HCT116 (cell line): ENCODE measurements at regions not wholly inside any gene's neighbourhood (a gene's known extent, or its start where the extent isn't known, plus 50 kb on each side); places are given as distances from the start of the nearest gene placed in this dataset.

Experiments
- CBX3 ChIP-seq: IDR thresholded peaks from 2 replicates; pipeline ENCODE4 v1.6.1; 2012; ENCODE audit warnings: low read depth
- JUND ChIP-seq: IDR thresholded peaks from 2 replicates; pipeline ENCODE4 v1.6.1; 2012
- POLR2A ChIP-seq: IDR thresholded peaks from 2 replicates; pipeline ENCODE4 v1.7.0; 2011; ENCODE audit warnings: borderline replicate concordance; ENCODE audit not compliant: insufficient read depth, insufficient read length; ENCODE audit errors: extremely low read depth
- POLR2AphosphoS5 ChIP-seq: IDR thresholded peaks from 2 replicates; pipeline ENCODE4 v1.6.1; 2011; ENCODE audit warnings: mild to moderate bottlenecking, low read depth, low read length, moderate library complexity
- ZFX ChIP-seq: fragments of 450-650 bp; IDR thresholded peaks from 2 replicates; pipeline ENCODE4 v1.6.1; 2017
- ZNF274 ChIP-seq: fragments of 200-500 bp; sonication (Bioruptor generic); IDR thresholded peaks from 2 replicates; pipeline ENCODE4 v1.6.1; 2014; ENCODE audit warnings: mild to moderate bottlenecking, low read depth, low read length, inconsistent platforms
- TF ChIP-seq, protein P1 (sequence below): IDR thresholded peaks from 2 replicates; pipeline ENCODE4 v1.6.1; 2011; ENCODE audit warnings: mild to moderate bottlenecking, low read length, moderate library complexity; ENCODE audit not compliant: insufficient replicate concordance; ENCODE audit errors: extremely low read depth
- TF ChIP-seq, protein P2 (sequence below), 3 experiments: fragments of 200-600 bp in 1 of 3; sonication (generic) in 1 of 3; IDR thresholded peaks in 2 of 3; conservative IDR thresholded peaks in 1 of 3; 2 replicates each; pipeline ENCODE4 v1.5.1; 2012 to 2017; ENCODE audit warnings: low read depth in 2 of 3, low read length in 2 of 3, antibody characterized with exemption in 1 of 3, borderline replicate concordance in 1 of 3, control low read depth in 1 of 3, mild to moderate bottlenecking in 1 of 3, mixed read lengths in 1 of 3, mixed run types in 1 of 3, moderate library complexity in 1 of 3; ENCODE audit not compliant: insufficient read depth in 1 of 3
- TF ChIP-seq, protein P3 (sequence below): IDR thresholded peaks from 2 replicates; pipeline ENCODE4 v1.6.1; 2012; ENCODE audit warnings: low read depth

DNA sequence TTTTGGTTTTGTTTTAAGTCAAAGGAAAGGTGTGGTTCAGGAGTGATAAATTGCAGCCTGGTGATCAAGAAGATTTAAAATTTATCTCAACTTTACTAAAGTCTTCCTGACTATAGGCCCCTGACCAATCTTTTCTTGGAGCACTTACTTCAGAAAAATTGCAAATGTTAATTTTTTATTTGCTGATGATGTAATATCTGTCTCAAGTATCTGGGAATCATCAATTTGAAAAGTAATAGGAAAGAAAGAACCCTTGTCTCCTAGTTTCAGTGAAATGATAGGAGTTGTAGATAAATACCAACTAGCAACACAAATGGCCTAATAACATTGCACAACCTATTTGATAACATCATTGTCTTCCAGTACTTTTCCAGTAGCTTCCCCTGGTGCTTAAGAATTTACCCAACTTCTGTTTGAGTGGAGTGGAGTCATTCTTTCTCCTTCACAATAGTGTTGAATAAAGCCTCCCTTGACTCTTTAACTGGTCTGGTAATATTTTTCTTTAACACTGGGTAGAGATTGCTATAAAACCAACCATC is 648.3 kb upstream of the ADGRB3 start:
- TF ChIP-seq ZFX (no peak), ZNF274 (no peak), POLR2A (no peak), POLR2AphosphoS5 (no peak), CBX3 (no peak), JUND (no peak)
- TF ChIP-seq, protein P1, sequence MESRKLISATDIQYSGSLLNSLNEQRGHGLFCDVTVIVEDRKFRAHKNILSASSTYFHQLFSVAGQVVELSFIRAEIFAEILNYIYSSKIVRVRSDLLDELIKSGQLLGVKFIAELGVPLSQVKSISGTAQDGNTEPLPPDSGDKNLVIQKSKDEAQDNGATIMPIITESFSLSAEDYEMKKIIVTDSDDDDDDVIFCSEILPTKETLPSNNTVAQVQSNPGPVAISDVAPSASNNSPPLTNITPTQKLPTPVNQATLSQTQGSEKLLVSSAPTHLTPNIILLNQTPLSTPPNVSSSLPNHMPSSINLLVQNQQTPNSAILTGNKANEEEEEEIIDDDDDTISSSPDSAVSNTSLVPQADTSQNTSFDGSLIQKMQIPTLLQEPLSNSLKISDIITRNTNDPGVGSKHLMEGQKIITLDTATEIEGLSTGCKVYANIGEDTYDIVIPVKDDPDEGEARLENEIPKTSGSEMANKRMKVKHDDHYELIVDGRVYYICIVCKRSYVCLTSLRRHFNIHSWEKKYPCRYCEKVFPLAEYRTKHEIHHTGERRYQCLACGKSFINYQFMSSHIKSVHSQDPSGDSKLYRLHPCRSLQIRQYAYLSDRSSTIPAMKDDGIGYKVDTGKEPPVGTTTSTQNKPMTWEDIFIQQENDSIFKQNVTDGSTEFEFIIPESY = no peak
- TF ChIP-seq, protein P2, sequence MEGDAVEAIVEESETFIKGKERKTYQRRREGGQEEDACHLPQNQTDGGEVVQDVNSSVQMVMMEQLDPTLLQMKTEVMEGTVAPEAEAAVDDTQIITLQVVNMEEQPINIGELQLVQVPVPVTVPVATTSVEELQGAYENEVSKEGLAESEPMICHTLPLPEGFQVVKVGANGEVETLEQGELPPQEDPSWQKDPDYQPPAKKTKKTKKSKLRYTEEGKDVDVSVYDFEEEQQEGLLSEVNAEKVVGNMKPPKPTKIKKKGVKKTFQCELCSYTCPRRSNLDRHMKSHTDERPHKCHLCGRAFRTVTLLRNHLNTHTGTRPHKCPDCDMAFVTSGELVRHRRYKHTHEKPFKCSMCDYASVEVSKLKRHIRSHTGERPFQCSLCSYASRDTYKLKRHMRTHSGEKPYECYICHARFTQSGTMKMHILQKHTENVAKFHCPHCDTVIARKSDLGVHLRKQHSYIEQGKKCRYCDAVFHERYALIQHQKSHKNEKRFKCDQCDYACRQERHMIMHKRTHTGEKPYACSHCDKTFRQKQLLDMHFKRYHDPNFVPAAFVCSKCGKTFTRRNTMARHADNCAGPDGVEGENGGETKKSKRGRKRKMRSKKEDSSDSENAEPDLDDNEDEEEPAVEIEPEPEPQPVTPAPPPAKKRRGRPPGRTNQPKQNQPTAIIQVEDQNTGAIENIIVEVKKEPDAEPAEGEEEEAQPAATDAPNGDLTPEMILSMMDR (IDR thresholded peaks at IDR 0.05 in 2 of 3, conservative IDR thresholded peaks at IDR 0.05 in 1 of 3; ENCODE audit: borderline replicate concordance in 1 of 3, insufficient read depth in 1 of 3, low read depth in 2 of 3, low read length in 2 of 3) = no peak
- TF ChIP-seq, protein P3, sequence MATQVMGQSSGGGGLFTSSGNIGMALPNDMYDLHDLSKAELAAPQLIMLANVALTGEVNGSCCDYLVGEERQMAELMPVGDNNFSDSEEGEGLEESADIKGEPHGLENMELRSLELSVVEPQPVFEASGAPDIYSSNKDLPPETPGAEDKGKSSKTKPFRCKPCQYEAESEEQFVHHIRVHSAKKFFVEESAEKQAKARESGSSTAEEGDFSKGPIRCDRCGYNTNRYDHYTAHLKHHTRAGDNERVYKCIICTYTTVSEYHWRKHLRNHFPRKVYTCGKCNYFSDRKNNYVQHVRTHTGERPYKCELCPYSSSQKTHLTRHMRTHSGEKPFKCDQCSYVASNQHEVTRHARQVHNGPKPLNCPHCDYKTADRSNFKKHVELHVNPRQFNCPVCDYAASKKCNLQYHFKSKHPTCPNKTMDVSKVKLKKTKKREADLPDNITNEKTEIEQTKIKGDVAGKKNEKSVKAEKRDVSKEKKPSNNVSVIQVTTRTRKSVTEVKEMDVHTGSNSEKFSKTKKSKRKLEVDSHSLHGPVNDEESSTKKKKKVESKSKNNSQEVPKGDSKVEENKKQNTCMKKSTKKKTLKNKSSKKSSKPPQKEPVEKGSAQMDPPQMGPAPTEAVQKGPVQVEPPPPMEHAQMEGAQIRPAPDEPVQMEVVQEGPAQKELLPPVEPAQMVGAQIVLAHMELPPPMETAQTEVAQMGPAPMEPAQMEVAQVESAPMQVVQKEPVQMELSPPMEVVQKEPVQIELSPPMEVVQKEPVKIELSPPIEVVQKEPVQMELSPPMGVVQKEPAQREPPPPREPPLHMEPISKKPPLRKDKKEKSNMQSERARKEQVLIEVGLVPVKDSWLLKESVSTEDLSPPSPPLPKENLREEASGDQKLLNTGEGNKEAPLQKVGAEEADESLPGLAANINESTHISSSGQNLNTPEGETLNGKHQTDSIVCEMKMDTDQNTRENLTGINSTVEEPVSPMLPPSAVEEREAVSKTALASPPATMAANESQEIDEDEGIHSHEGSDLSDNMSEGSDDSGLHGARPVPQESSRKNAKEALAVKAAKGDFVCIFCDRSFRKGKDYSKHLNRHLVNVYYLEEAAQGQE = no peak
